HG03039 (cell line): ENCODE measurements at regions not wholly inside any gene's neighbourhood (a gene's known extent, or its start where the extent isn't known, plus 50 kb on each side); places are given as distances from the start of the nearest gene placed in this dataset.

Experiments used
- ATAC-seq: cut with Tn5 transposase; IDR thresholded peaks from one replicate; pipeline ENCODE4 v1.9.1; 2021; ENCODE audit warnings: mild to moderate bottlenecking, moderate library complexity; ENCODE audit not compliant: unreplicated experiment

GRCh38 chr11:37026326-37026725, 428.3 kb upstream of the RAG2 start:
- no peak for ATAC-seq

- no peak for ATAC-seq
Observed at GRCh38 chr11:37006563-37006962, 408.5 kb upstream of the RAG2 start.

DNA sequence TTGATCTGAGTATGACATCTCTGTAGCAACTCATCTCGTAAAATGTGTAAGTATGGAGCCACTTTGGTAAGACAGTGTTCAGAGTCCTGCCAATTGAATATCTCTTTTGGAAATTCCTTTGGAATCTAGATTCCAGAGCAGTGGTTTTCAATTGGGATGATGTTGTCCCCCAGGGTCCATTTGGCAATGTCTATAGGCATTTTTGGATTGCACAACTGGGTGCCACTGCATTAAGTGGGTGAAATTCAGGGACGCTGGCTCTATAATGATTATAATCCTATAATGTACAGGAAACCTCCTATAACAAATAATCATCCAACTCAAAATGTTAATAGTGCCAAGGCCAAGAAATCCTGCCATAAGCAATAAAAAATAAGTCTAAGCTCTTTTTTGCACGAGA, 404.8 kb upstream of the RAG2 start:
- ATAC-seq, result no peak

DNA sequence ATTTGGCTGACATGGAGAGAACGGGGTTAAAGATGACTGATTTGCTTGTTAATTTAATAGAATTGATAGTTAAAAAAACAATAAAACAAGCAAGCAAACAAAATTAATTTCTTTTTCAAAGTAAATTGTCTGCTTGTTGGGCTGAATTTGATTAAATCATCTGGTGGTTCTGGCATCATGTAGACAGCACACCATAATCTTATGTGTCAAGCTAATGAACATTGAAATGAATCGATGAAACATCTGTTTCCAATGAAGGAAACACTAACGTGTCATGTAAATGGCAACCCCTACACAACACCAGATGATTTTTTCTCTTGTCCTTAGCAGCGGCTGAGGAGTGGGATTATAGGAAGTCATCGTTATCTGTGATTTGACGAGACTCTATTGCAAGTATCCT, 399.6 kb upstream of the RAG2 start:
- no peak for ATAC-seq

DNA sequence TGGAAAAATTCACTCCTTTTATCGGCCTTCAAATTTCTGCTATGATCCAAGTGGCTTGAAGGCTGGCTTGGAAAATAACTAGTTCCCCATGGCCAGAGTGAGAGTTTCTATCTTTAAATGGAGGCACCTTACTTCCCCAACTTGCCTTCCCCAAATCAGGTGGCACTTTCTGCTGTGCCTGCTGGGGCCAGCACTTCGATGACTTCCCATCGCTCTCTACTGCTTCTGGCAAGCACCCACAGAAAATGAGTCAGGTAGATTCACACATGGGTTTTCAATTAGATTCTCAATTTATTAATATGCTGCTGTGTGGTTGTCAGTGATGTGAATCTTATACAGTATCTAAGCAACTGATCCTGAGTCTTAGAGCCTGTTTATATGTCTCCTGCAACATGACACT, 398.8 kb upstream of the RAG2 start:
- no peak for ATAC-seq

DNA sequence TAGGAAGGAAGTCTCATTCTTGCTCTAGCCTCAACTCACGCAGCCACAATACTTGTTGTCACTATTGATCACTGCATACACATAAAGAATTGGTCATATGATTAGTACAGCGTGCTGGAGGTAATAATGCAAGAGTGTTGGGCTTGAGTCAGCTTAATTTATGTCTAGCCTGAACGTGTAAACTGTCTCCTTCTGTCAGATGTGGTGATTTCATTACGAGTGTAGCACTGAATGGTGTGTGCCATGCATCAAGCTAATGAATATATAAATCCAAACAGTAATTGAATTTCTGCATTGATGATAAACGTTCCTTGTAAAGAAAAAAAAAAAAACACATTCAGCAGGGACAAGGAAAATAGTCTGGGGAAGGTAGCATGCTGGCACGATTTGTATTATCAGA, 396.2 kb upstream of the RAG2 start:
- ATAC-seq, result no peak

GRCh38 chr11:36988556-36988955, 390.5 kb upstream of the RAG2 start:
- no peak for ATAC-seq

DNA sequence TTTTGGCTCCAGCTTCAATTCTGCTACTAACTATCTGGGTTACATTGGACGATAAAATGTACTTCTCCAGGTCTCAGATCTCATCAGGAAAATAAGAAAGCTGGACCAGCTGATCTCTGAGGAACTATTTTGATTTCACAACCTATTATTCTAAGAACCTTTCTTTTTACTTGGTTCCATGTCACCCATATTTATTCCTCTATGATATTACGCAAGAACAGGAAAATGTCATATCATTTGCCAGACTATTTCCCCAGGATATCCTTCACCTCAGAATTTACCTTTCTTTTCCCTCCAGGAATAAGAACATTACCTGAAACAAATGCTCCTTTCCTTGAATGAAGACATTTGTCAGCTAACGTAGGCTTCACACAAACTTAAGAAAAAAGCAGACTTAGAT, 387.5 kb upstream of the RAG2 start:
- ATAC-seq, result no peak

- no peak for ATAC-seq
Observed at GRCh38 chr11:36976741-36977140, 378.7 kb upstream of the RAG2 start.

DNA sequence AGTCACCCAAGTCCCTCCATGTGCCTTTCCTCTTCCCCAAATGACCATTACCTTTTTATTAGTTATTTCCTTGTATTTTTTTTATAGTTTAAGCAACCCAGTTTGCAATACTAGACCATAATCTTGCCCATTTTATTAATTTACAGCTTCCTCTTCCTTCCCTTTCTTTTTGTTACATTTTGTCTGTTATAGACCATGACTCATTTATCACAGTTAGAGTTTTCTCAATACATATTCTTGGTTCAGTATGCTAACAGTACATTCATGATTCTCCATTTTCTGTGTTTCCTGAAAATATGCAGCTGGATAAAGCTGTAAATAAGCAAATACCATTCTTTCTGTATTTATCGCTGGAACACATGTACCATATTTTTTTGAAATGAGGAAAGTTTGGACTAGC, 376.7 kb upstream of the RAG2 start:
- ATAC-seq, result no peak

DNA sequence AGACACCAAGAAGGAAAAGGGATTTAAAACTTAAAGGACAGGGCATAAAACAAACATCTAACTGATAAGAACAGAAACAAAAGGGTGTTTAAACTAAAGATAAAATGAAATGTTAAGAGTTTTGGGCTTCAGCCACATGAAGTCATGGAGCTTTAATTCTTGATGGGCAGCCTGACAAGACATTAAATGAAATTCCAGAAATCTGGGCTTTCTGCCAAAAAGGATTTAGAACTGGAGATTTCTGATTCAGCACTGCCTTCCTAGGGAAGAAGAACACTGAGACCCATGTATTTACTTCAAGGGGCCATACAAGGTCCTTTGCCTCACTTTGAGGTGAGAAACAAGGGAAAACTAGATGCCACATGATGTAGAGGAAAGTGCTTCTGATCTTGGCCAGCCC, 355.9 kb upstream of the RAG2 start:
- ATAC-seq, result no peak

DNA sequence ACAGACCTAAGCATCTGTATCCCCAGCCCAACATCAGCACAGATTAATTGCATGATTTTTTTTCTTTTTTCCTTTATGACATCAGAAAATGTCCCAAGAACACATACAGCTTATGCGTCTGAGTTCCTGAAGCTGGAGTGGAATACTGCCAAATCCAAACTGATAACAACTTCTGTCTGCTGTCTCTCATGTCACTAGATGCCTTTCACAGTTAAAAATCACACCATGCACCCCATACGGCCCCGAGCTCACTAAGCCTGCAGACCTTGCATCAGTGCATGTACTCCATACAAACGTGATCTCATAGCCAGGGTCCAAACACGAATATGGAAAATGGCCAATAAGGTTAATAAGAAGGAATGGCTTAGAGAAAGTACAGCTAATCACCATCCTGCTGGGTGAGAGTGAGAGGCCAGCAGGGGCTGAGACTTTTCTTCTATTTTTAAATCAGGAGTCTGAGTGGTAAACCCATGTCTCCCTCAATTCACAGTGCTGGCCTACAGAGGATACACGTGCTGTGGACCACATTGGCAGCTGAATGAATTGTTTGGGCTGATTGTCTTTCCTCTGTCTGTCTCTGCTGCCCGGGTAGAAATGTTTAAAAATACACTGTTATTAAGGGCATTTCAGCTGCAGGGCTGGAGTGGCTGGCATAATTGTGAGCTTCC, 350.6 kb upstream of the RAG2 start:
- no peak for ATAC-seq

- ATAC-seq, result no peak
Observed at GRCh38 chr11:36945384-36945783, 347.3 kb upstream of the RAG2 start.

- ATAC-seq, result no peak
Observed at GRCh38 chr11:36933481-36933880, 335.4 kb upstream of the RAG2 start.

- ATAC-seq, result no peak
Observed at GRCh38 chr11:36931139-36931538, 333.1 kb upstream of the RAG2 start.

GRCh38 chr11:36930256-36930655, 332.2 kb upstream of the RAG2 start:
- no peak for ATAC-seq

- no peak for ATAC-seq
Observed at GRCh38 chr11:36929401-36929800, 331.4 kb upstream of the RAG2 start.

GRCh38 chr11:36928621-36929020, 330.6 kb upstream of the RAG2 start:
- no peak for ATAC-seq

- ATAC-seq, result no peak
Observed at GRCh38 chr11:36899800-36900199, 301.8 kb upstream of the RAG2 start.

DNA sequence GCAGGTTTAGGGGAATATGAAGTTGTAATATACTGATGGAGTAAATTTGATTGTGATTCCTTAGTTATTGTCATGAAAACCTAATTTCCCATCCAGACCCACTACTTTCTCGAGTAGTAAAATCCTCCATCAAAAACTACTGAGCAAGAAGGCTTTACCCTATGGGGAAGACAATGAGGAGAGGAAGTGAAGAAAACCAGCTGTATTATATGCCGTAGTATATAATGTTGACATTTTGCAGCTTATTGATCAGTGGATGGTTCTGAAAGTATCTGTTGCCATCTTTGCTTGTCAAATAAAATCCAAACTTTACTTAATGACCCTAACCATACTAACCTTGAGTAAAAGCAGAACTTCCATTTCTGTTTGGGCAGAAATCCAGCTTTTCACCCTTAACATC, 292.8 kb upstream of the RAG2 start:
- ATAC-seq, result no peak

GRCh38 chr11:36890121-36890679, 292.2 kb upstream of the RAG2 start:
- ATAC-seq, result no peak

GRCh38 chr11:36885154-36885553, 287.1 kb upstream of the RAG2 start:
- no peak for ATAC-seq

DNA sequence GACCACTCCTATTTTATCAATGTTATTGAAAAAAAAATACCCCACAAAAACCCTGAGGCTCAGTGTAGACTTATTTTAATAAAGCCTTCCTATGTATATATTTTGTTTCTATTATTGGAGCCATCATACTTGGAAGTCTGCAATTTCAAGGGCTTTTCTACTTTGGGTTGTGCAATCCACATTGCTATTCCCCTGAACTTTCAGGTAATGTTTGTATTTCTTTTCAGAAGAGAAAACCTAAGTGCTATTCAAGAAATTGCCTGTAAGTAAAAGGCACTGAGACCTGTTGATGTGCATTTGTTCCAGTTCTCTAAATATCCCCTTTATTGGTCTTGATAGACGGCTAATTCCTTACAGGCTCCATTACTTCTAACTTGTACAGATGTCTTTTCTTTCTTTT, 280.7 kb upstream of the RAG2 start:
- ATAC-seq, result no peak
